ENCODE measurements at regions not wholly inside any gene's neighbourhood (a gene's known extent, or its start where the extent isn't known, plus 50 kb on each side); places are given as distances from the start of the nearest gene placed in this dataset.
"Not testable (repeated sequence)": the region's sequence is repeated elsewhere in the genome, so short reads cannot be mapped to it uniquely, and the experiment has no call there.

GRCh38 chr10:60564475-60564874 lies 174.8 kb upstream of the ANK3 start:
- DNase-seq: no peak

DNA sequence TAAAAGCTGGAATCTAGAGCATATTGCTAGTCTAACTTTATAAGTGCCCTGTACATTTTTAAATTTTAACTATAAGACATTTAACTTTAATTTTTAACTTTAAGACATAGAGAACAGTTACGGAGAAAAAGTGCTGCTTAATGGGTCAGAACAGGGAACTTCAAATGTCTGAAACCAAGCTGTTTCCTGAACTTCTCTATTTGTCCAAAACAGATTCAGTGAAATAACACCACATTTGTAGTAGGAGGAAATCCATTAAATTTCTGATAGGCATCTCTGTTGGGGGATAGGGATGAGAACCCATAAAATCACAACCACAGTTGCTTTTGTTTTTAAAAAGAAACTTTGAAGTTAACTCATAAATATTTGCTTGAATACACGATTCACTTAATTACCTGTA lies 170.8 kb upstream of the ANK3 start:
- DNase-seq: no peak

DNA sequence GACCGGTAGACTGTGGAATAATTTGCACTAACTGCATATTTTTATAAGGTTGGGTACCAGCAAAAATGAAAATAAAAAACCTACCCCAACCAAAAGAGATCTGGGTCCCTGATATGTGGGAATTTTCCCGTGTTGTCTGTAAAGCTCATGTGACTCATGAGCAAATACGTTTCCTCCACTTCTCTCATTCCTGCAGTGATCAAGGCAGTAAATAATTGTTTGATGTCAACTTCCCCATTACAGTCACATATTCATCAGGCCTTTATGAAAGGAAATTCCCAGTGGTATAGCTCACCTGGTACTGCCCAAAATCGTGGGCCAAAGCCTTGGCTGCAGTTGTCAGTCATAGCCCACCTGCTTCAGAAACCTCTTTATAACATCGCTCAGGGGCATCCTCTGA lies 166.0 kb upstream of the ANK3 start:
- no peak for DNase-seq

GRCh38 chr10:60549686-60550085 lies 160.0 kb upstream of the ANK3 start:
- DNase-seq: no peak

- DNase-seq: no peak
Measured at GRCh38 chr10:60542657-60543056, 153.0 kb upstream of the ANK3 start.

DNA sequence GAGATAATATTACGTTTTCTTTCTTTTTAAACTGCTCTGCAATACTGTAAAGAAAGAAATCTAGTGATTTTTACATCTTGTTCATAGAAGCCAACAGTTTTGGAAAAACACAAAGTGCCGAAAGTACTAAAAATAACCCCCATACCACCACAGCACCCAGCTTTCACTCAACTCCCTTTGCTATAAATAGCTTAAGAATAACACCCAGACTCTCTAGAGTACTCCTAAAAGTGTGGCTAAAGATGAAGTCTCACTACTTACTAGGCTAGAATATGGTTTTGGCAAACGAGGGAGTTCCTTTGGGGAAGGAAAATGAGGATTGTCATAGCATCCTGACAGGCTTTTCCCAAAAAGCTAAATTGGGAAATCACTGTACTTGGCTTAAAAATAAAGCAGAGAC lies 151.8 kb upstream of the ANK3 start:
- no peak for DNase-seq

DNA sequence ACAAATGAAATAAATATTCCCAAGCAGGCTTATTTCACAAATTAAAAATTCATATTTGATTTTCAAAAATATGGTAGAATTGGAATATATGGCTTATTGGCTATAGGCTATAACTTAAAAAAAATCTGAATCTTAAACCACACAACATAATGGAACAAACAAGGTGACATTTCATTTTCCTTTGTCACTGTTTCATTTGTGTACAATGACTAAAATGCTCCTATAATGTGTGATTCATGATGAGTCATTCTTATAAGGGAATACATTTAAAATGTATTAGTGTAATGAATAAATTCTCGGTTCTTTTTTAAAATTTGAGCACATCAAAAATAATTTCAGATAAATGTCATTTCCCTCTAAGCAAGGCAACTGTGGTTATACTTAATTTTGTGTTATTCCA lies 148.0 kb upstream of the ANK3 start:
- no peak for DNase-seq

GRCh38 chr10:60536529-60537114 lies 146.9 kb upstream of the ANK3 start:
- peak in 1 of 2 experiments; percentile 11 for DNase-seq

DNA sequence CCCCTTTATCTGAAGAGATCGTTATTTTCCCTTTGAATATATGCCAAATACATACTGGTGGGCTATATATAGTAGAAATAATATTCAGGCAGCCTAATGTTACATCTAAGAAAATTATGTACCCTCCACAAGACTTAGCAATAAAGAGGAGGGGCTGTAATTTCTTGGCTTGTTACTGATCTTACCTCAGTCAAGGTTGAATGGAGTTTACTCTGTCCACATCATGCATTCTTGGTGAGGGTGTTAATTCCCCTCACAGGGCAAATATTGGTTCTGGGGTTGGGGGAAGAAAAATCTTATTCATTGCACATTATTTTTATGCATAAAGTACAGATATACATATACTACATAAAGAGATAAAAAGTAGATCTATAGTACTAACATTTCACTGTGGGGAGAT lies 145.8 kb upstream of the ANK3 start:
- DNase-seq: no peak

DNA sequence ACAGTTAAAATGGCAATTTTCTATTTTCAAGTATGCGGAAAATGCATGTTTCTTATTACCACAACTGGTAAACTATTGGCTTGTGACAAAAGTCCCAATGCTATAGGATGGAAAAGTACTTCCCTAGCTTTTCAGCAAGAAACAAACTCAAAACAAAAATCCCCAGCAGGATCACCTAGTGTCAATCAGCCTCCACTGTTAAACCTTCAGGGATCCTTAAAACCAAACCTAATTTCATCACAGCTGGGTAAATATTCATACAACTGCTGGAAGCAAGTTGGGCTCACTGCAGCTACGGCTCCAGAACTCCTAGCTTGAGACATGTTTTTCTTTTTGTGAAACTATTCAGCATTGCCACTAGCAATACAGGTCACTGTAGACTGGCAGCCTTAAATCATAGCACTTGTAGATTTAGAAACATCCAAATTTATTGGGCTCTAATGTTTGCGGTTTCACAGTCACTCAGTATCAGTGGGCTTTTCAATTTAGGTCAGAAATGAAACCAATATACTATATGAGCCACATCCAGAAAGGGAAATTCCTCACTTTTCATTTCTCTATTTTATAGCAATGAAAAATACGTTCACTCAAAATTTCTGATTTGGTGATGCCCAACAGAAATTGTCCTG lies 145.2 kb upstream of the ANK3 start:
- DNase-seq: no peak

DNA sequence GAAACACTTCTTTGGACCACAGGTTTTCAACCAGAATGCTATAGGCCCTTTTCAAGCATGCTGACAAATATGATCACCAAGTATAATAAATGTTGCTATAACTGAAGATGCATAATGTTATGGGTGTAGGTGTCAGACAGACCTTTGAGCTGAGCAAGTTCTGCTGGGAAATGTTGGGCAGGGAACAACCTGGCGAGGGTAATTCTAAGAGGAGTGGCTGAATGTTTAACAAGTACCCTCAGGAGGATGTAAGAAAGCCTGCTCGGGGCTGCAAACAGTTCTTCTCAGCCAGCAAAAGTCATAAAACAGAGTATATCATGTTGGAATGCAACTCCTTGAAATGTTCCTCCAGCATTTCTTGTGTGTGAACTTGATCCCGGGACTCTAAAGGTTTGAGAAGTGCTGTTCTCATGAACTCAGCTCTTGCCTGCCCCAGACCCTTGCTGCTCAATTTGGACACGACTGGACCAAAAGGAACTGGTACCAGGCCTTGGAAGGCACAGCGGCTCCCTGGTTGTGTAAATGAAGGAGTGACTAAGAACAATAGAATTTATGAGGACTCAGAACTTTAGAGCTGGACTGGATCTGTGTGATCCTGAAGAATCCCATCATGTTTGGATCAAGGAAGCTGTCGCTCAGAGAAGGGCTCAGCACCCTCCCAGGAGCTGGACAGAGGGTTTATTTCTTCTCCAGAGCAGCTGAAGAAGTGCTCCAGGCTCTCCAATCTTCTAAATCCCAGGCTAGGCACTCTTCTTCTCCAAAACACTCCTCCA lies 143.2 kb upstream of the ANK3 start:
- DNase-seq: no peak

DNA sequence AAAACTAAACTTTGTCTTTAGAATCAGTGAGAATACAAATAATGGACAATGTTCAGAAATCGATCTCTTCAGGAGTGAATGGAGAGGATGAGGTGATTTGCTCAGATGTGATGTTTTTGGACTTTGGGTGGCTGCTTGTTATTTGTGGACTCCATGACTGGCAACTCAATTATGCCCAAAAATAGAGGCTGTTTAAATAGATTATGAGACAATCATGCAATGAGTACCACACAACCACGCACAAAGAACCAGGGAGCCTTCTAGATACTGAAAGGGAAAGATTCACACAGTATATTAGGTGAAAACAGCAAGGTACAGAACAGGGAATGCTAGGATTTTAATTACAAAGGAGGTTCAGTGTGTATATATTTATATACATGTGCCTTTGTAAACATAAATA lies 141.3 kb upstream of the ANK3 start:
- no peak for DNase-seq

GRCh38 chr10:60527676-60528075 lies 138.0 kb upstream of the ANK3 start:
- DNase-seq: no peak

- no peak for DNase-seq
Measured at GRCh38 chr10:60525716-60526585, 136.3 kb upstream of the ANK3 start.

GRCh38 chr10:60524541-60524940 lies 134.9 kb upstream of the ANK3 start:
- peak; percentile 16 to 17 for DNase-seq

DNA sequence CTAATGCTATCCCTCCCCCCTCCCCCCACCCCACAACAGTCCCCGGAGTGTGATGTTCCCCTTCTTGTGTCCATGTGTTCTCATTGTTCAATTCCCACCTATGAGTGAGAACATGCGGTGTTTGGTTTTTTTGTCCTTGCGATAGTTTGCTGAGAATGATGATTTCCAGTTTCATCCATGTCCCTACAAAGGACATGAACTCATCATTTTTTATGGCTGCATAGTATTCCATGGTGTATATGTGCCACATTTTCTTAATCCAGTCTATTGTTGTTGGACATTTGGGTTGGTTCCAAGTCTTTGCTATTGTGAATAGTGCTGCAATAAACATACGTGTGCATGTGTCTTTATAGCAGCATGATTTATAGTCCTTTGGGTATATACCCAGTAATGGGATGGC lies 133.7 kb upstream of the ANK3 start:
- DNase-seq: not testable (repeated sequence)

- DNase-seq: no peak
Measured at GRCh38 chr10:60522617-60523016, 132.9 kb upstream of the ANK3 start.

- peak; percentile 1 to 10 for DNase-seq
Measured at GRCh38 chr10:60521974-60522405, 132.3 kb upstream of the ANK3 start.

DNA sequence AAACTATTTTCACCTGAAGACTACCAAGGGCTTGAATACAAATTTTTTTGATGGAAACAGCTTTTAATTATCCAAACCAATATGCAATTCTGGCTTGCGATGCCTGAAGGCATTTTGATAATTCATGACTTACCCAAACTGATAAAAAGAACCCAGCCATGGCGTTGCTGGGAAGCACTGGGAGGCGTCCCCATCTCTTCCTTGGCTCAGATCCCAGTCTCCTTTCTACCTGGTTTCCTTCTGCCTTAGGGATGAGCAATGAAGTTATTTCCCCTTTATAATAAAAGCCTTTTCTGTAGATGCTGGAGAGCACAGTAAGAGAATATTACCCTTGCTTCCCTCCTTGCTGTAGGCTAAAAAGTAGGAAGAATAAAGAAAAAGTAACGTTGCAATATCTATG lies 129.1 kb upstream of the ANK3 start:
- DNase-seq: no peak

DNA sequence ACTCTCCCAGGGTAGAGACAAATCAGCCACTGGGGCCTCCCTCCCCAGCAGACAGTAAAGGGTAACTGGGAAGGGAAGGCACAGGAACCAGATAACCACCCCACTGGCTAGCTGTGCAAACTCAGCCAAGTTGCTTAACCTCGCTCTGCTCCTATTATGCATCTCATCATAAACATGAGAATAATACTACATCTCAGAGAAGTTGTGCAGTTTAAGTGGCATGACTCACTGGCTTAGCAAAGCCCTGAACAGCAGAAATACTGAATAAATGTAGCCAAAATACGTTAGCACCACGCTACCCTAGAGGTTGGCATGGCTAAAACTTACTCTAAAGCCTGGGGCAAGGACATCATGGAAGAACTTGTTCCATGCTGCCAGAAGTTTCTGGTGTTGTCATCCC lies 128.1 kb upstream of the ANK3 start:
- DNase-seq: no peak

- no peak for DNase-seq
Measured at GRCh38 chr10:60513281-60513680, 123.6 kb upstream of the ANK3 start.

DNA sequence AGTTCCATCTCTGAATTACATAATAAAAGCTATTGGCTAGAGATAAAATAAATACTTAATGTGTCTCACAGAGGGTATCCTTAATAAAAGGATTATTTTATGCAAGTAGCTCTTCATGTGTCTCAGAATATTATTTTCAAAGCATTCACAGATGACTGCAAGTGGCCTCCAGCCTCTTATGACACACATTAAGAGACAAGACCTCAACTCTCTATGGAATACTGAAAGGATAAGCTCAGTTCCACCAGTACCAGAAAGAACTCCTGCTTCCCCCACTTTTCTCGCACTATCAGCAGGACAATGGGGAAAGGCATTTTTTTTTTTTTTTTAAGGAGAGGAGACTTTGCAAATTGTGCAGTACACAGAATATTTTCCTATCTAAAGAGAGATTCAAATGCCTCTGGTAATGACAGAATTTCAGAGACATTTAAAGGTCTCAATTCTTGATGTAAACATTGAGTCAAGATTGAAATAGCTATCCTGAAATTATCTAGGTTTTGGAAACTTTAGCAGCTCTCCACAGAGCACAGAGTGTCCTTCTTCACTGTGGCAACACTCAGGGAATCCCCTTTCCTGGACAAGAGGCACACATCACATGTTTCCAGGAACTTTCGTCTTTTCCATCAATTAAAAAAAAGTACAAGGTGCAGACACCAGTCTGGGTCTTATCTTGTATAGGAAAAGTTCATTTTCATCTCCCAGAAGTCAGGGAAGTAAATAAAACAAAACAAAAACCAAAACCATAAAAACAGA lies 122.0 kb upstream of the ANK3 start:
- no peak for DNase-seq

DNA sequence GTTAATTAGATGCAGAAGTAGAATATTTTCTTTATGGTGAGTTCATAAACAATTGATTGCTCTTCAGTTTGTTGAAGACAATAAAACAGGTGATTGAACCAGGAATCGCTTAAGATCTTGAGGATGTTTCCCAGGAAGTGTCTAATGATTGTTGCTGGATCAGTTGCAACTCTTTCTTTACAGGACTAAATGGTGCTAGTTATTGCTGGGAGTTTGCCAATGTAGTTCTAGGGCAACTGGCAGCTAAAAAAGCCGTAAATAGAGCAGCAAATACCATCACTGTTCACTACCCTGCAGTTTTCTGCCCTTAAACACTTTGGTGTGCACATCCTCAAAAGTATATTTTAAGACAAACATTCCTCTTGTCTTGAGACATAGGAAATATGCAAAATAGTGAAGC lies 119.2 kb upstream of the ANK3 start:
- DNase-seq: no peak

Data from activated CD4-positive, alpha-beta T cell treated with anti-CD3 and anti-CD28 coated beads, Interleukin-2, amount 50 U/mL, for 48 hours (primary cell).